SK-N-SH treated with all-trans-retinoic acid at 6 μM for 48 hours (cell line): ENCODE measurements at regions not wholly inside any gene's neighbourhood (a gene's known extent, or its start where the extent isn't known, plus 50 kb on each side); places are given as distances from the start of the nearest gene placed in this dataset.
A peak's percentile ranks its signal among the peaks of the same experiment; 100 is the strongest.

Source experiments
- ATAC-seq: fragments of 200-7000 bp; cut with Tn5 transposase; 3 replicates; pipeline ENCODE4 v1.9.1; 2020; ENCODE audit warnings: mild to moderate bottlenecking, moderate library complexity
- ARNTL ChIP-seq: fragments of 450-650 bp; formaldehyde crosslinking; IDR thresholded peaks from 2 replicates; pipeline ENCODE4 v1.5.0; 2020; ENCODE audit warnings: low read depth, mild to moderate bottlenecking, moderate library complexity, borderline replicate concordance
- BACH2 ChIP-seq: fragments of 250-450 bp; sonication (Bioruptor Pico); IDR thresholded peaks from 2 replicates; pipeline ENCODE4 v1.9.0; 2021; ENCODE audit warnings: mild to moderate bottlenecking, borderline replicate concordance
- CREB5 ChIP-seq: fragments of 250-450 bp; sonication (Bioruptor Pico); IDR thresholded peaks from 2 replicates; pipeline ENCODE4 v1.5.1; 2020; ENCODE audit warnings: low read depth, mild to moderate bottlenecking, moderate library complexity
- CSRNP3 ChIP-seq: fragments of 250-450 bp; sonication (Bioruptor Pico); IDR thresholded peaks from 2 replicates; pipeline ENCODE4 v1.5.1; 2021; ENCODE audit warnings: mild to moderate bottlenecking, moderate library complexity
- GLIS3 ChIP-seq: fragments of 250-450 bp; sonication (Bioruptor Pico); IDR thresholded peaks from 2 replicates; pipeline ENCODE4 v1.5.0; 2020; ENCODE audit warnings: mild to moderate bottlenecking, moderate library complexity
- ISL1 ChIP-seq: fragments of 250-450 bp; sonication (Bioruptor Pico); IDR thresholded peaks from 2 replicates; pipeline ENCODE4 v2.1.2; 2022; ENCODE audit warnings: mild to moderate bottlenecking, moderate library complexity
- OSR1 ChIP-seq: fragments of 250-450 bp; sonication (Bioruptor Pico); IDR thresholded peaks from 2 replicates; pipeline ENCODE4 v1.8.0; 2022; ENCODE audit warnings: moderate library complexity, mild to moderate bottlenecking, inconsistent platforms
- PATZ1 ChIP-seq: fragments of 250-450 bp; sonication (Bioruptor Pico); IDR thresholded peaks from 2 replicates; pipeline ENCODE4 v1.8.0; 2020; ENCODE audit warnings: mild to moderate bottlenecking, moderate library complexity, borderline replicate concordance
- POU6F1 ChIP-seq: fragments of 250-450 bp; sonication (Bioruptor Pico); IDR thresholded peaks from 2 replicates; pipeline ENCODE4 v1.8.0; 2021; ENCODE audit warnings: low read depth, mild to moderate bottlenecking, moderate library complexity, borderline replicate concordance
- PPARA ChIP-seq: fragments of 250-450 bp; sonication (Bioruptor Pico); IDR thresholded peaks from 2 replicates; pipeline ENCODE4 v1.5.0; 2020; ENCODE audit warnings: mild to moderate bottlenecking, borderline replicate concordance
- RARB ChIP-seq: fragments of 250-450 bp; sonication (Bioruptor Pico); IDR thresholded peaks from 2 replicates; pipeline ENCODE4 v1.8.0; 2021; ENCODE audit warnings: mild to moderate bottlenecking, moderate library complexity
- SNAI2 ChIP-seq: fragments of 250-450 bp; sonication (Bioruptor Pico); IDR thresholded peaks from 2 replicates; pipeline ENCODE4 v1.5.0; 2020; ENCODE audit warnings: mild to moderate bottlenecking, moderate library complexity
- TCF4 ChIP-seq: fragments of 250-450 bp; sonication (Bioruptor Pico); IDR thresholded peaks from 2 replicates; pipeline ENCODE4 v1.8.0; 2021; ENCODE audit warnings: mild to moderate bottlenecking, moderate library complexity, borderline replicate concordance
- TOX ChIP-seq: fragments of 250-450 bp; sonication (Bioruptor Pico); IDR thresholded peaks from 2 replicates; pipeline ENCODE4 v1.8.0; 2021; ENCODE audit warnings: mild to moderate bottlenecking, moderate library complexity, borderline replicate concordance
- TSHZ2 ChIP-seq: fragments of 250-450 bp; sonication (Bioruptor Pico); IDR thresholded peaks from 2 replicates; pipeline ENCODE4 v1.5.0; 2020; ENCODE audit warnings: mild to moderate bottlenecking, moderate library complexity
- ZC3H10 ChIP-seq: fragments of 250-450 bp; sonication (Bioruptor Pico); IDR thresholded peaks from 2 replicates; pipeline ENCODE4 v1.5.1; 2021; ENCODE audit warnings: mild to moderate bottlenecking, moderate library complexity
- ZFP30 ChIP-seq: fragments of 450-650 bp; formaldehyde crosslinking; IDR thresholded peaks from 2 replicates; pipeline ENCODE4 v1.5.0; 2022; ENCODE audit warnings: mild to moderate bottlenecking, moderate library complexity
- ZNF565 ChIP-seq: fragments of 450-650 bp; formaldehyde crosslinking; conservative IDR thresholded peaks from 2 replicates; pipeline ENCODE4 v1.5.0; 2020; ENCODE audit warnings: low read depth, mild to moderate bottlenecking, moderate library complexity
- ZNF70 ChIP-seq: fragments of 450-650 bp; formaldehyde crosslinking; IDR thresholded peaks from 2 replicates; pipeline ENCODE4 v1.5.0; 2020; ENCODE audit warnings: mild to moderate bottlenecking, moderate library complexity
- ZNF8 ChIP-seq: fragments of 450-650 bp; formaldehyde crosslinking; IDR thresholded peaks from 2 replicates; pipeline ENCODE4 v1.5.0; 2020; ENCODE audit warnings: mild to moderate bottlenecking, moderate library complexity

- peak; percentile 88 for ATAC-seq
- TF ChIP-seq ZNF565 (CRISPR knock-in tag) (no peak), RARB (CRISPR knock-in tag) (no peak), ZFP30 (CRISPR knock-in tag) (no peak), TOX (no peak), SNAI2 (CRISPR knock-in tag) (peak; percentile 64; the same call in 1 of the 2 replicates), PATZ1 (CRISPR knock-in tag) (no peak), BACH2 (CRISPR knock-in tag) (no peak), TCF4 (peak; percentile 92), CREB5 (CRISPR knock-in tag) (peak; percentile 78), GLIS3 (0 out of 2 replicates have a peak, but pooled peaks have one; percentile 29), ZNF70 (CRISPR knock-in tag) (no peak), ISL1 (peak; percentile 81), TSHZ2 (peak; percentile 69), CSRNP3 (CRISPR knock-in tag) (peak; percentile 65; the same call in 1 of the 2 replicates), POU6F1 (no peak), ZNF8 (CRISPR knock-in tag) (0 out of 2 replicates have a peak, but pooled peaks have one; percentile 24)
- TF ChIP-seq, all 23 proteins: peak for 8
These were observed 528.9 kb downstream of the EPM2A start for GRCh38 chr6:145206247-145206907.

GRCh38 chr6:145208474-145208873 is 526.8 kb downstream of the EPM2A start:
- TF ChIP-seq BACH2 (CRISPR knock-in tag) (no peak), GLIS3 (no peak), ARNTL (CRISPR knock-in tag) (no peak), PPARA (CRISPR knock-in tag) (no peak), CREB5 (CRISPR knock-in tag) (no peak), OSR1 (CRISPR knock-in tag) (no peak)
- TF ChIP-seq, all 23 proteins: peak for 0
- no peak for ATAC-seq

GRCh38 chr6:145209272-145209671 is 526.0 kb downstream of the EPM2A start:
- no peak for ATAC-seq
- TF ChIP-seq ZNF565 (CRISPR knock-in tag) = no peak
- TF ChIP-seq ZC3H10 = no peak
- no peak for TF ChIP-seq ZNF8 (CRISPR knock-in tag)
- no peak for TF ChIP-seq RARB (CRISPR knock-in tag)
- no peak for TF ChIP-seq ARNTL (CRISPR knock-in tag)
